H1 (cell line): ENCODE measurements at regions not wholly inside any gene's neighbourhood (a gene's known extent, or its start where the extent isn't known, plus 50 kb on each side); places are given as distances from the start of the nearest gene placed in this dataset.

Experiments
- BACH1 ChIP-seq: IDR thresholded peaks from 2 replicates; pipeline ENCODE4 v1.6.1; 2012; ENCODE audit warnings: low read length, improper control_type of control experiment
- HDAC6 ChIP-seq: IDR thresholded peaks from one replicate; pipeline ENCODE4 v1.7.1; 2012; ENCODE audit warnings: low read depth, mild to moderate bottlenecking, inconsistent platforms, low read length, moderate library complexity
- JUN ChIP-seq: IDR thresholded peaks from 2 replicates; pipeline ENCODE4 v1.6.1; 2011; ENCODE audit warnings: low read depth, mild to moderate bottlenecking, improper control_type of control experiment, low read length
- NANOG ChIP-seq: IDR thresholded peaks from 2 replicates; pipeline ENCODE4 v1.6.1; 2011; ENCODE audit warnings: low read length, low read depth, mild to moderate bottlenecking, inconsistent platforms; ENCODE audit not compliant: insufficient read depth, poor library complexity, severe bottlenecking
- RAD21 ChIP-seq, 2 experiments: IDR thresholded peaks in 1 of 2; conservative IDR thresholded peaks in 1 of 2; 2 replicates each; pipeline ENCODE4 v1.6.1; 2011; ENCODE audit warnings: low read depth in 2 of 2, low read length in 2 of 2, improper control_type of control experiment in 1 of 2, inconsistent platforms in 1 of 2, mild to moderate bottlenecking in 1 of 2, moderate library complexity in 1 of 2
- RBBP5 ChIP-seq: IDR thresholded peaks from 2 replicates; pipeline ENCODE4 v1.7.1; 2012; ENCODE audit warnings: low read depth, mild to moderate bottlenecking, inconsistent platforms, low read length, moderate library complexity, borderline replicate concordance
- RXRA ChIP-seq: IDR thresholded peaks from 2 replicates; pipeline ENCODE4 v1.6.1; 2011; ENCODE audit warnings: low read depth, mild to moderate bottlenecking, low read length, moderate library complexity; ENCODE audit not compliant: insufficient read depth
- TAF1 ChIP-seq: IDR thresholded peaks from 2 replicates; pipeline ENCODE4 v1.6.1; 2011; ENCODE audit warnings: mild to moderate bottlenecking, low read depth, low read length
- TEAD4 ChIP-seq: IDR thresholded peaks from 2 replicates; pipeline ENCODE4 v1.6.1; 2012; ENCODE audit warnings: low read depth, low read length, inconsistent platforms, mixed read lengths
- TF ChIP-seq, protein P1 (sequence below): IDR thresholded peaks from 2 replicates; pipeline ENCODE4 v1.6.1; 2012; ENCODE audit warnings: inconsistent platforms

DNA sequence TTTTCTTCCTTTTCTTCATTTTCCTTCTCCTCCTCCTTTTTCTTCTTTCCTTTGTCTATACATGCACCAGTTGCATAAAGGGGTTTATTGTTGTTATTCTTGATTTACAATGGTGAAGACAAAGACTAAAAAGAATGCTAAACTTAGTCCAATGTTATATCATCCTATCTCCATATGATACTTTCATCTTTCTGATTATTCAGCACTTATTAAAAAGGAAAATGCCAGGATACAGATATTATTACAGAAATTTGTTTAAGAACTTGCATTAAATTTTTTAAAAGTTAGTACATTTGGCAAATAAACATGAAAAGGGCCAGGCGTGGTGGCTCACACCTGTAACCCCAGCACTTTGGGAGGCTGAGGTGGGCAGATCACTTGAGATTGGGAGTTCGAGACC, 1074.9 kb downstream of the EFNA5 start (continued):
- TF ChIP-seq NANOG (no peak), TAF1 (no peak), RAD21 (IDR thresholded peaks at IDR 0.05 in 1 of 2, conservative IDR thresholded peaks at IDR 0.05 in 1 of 2; ENCODE audit: low read depth in 2 of 2, low read length in 2 of 2) (no peak), JUN (no peak), TEAD4 (no peak), HDAC6 (no peak), BACH1 (no peak), RBBP5 (no peak), RXRA (no peak)
- TF ChIP-seq, protein P1, sequence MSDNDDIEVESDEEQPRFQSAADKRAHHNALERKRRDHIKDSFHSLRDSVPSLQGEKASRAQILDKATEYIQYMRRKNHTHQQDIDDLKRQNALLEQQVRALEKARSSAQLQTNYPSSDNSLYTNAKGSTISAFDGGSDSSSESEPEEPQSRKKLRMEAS = no peak
